ENCODE measurements at regions not wholly inside any gene's neighbourhood (a gene's known extent, or its start where the extent isn't known, plus 50 kb on each side); places are given as distances from the start of the nearest gene placed in this dataset.

- H3K14ac ChIP-seq (ENCODE audit: low read length): no peak overlapping the region
- H2BK5ac ChIP-seq (ENCODE audit: low read length): no peak overlapping the region
- no peak overlapping the region for H3K23ac ChIP-seq (ENCODE audit: low read depth, low read length, poor library complexity)
- H2BK15ac ChIP-seq (ENCODE audit: low read length): no peak overlapping the region
- DNase-seq (ENCODE audit: low spot score): no peak
- no peak overlapping the region for H2AFZ ChIP-seq (ENCODE audit: low read length)
- no peaks in the 10 kb centered on the region for H3K4me1 ChIP-seq (ENCODE audit: control insufficient read depth in 2 of 2, insufficient read depth in 1 of 2, low read depth in 1 of 2, low read length in 2 of 2)
- H4K91ac ChIP-seq (ENCODE audit: low read depth, low read length, poor library complexity): no peak overlapping the region
- H3K4ac ChIP-seq (ENCODE audit: low read length): no peak overlapping the region
- H3K27me3 ChIP-seq (ENCODE audit: control insufficient read depth in 3 of 3, insufficient read depth in 3 of 3, low read depth in 1 of 3, low read length in 3 of 3): no peaks in the 10 kb centered on the region
- H3K4me2 ChIP-seq (ENCODE audit: insufficient read depth, low read length, poor library complexity, severe bottlenecking): no peak overlapping the region
- H3K4me3 ChIP-seq (ENCODE audit: low read length in 2 of 2): no peak overlapping the region
- no CpG with 5 or more reads among the region's 2 CpGs for WGBS, 2 donors (ENCODE audit: extremely low coverage in 2 of 2, insufficient read length in 2 of 2, insufficient replicate concordance in 1 of 2)
- H4K8ac ChIP-seq (ENCODE audit: low read depth, low read length): no peak overlapping the region
- H3K79me1 ChIP-seq (ENCODE audit: low read depth, low read length): no peaks in the 10 kb centered on the region
- no peak overlapping the region for H3K18ac ChIP-seq (ENCODE audit: low read length)
- H3K9me3 ChIP-seq (replicated peaks in 1 of 2; ENCODE audit: control insufficient read depth in 2 of 2, insufficient read depth in 1 of 2, low read depth in 1 of 2, low read length in 2 of 2): peaks cover 0 to 2% of the 10 kb centered on the region in 2 donors
- no peak overlapping the region for H3K27ac ChIP-seq (replicated peaks; ENCODE audit: low read length)
- no peak overlapping the region for H2BK120ac ChIP-seq (ENCODE audit: low read depth, low read length)
- peaks cover 0 to 1% of the 10 kb centered on the region in 2 donors for H3K36me3 ChIP-seq (replicated peaks in 1 of 2; ENCODE audit: control insufficient read depth in 2 of 2, insufficient read depth in 2 of 2, low read length in 2 of 2)
- no peak overlapping the region for H2AK5ac ChIP-seq (ENCODE audit: low read depth, low read length)
- no peak overlapping the region for H2BK12ac ChIP-seq (ENCODE audit: low read length)
- H3K9ac ChIP-seq (ENCODE audit: low read depth, low read length, poor library complexity): no peak overlapping the region
Observed at GRCh38 chr3:103810167-103810566, 1375.4 kb downstream of the ZPLD1 start.

GRCh38 chr3:103813955-103814354, 1379.1 kb downstream of the ZPLD1 start:
- no peak overlapping the region for H4K91ac ChIP-seq (ENCODE audit: low read depth, low read length, poor library complexity)

GRCh38 chr3:103818398-103818797, 1383.6 kb downstream of the ZPLD1 start:
- Histone ChIP-seq H3K4me1 (ENCODE audit: control insufficient read depth in 2 of 2, insufficient read depth in 1 of 2, low read depth in 1 of 2, low read length in 2 of 2) (peaks cover 0 to 1% of the 10 kb centered on the region in 2 donors), H3K4me2 (ENCODE audit: insufficient read depth, low read length, poor library complexity, severe bottlenecking) (no peak overlapping the region), H2AFZ (ENCODE audit: low read length) (peak overlapping the region; percentile 73), H3K36me3 (replicated peaks in 1 of 2; ENCODE audit: control insufficient read depth in 2 of 2, insufficient read depth in 2 of 2, low read length in 2 of 2) (no peaks in the 10 kb centered on the region), H2AK5ac (ENCODE audit: low read depth, low read length) (no peak overlapping the region), H4K8ac (ENCODE audit: low read depth, low read length) (no peak overlapping the region), H4K91ac (ENCODE audit: low read depth, low read length, poor library complexity) (no peak overlapping the region), H3K23ac (ENCODE audit: low read depth, low read length, poor library complexity) (no peak overlapping the region), H2BK120ac (ENCODE audit: low read depth, low read length) (no peak overlapping the region), H3K9ac (ENCODE audit: low read depth, low read length, poor library complexity) (no peak overlapping the region), H3K18ac (ENCODE audit: low read length) (no peak overlapping the region), H3K4ac (ENCODE audit: low read length) (no peak overlapping the region), H2BK15ac (ENCODE audit: low read length) (no peak overlapping the region), H2BK12ac (ENCODE audit: low read length) (no peak overlapping the region), H3K14ac (ENCODE audit: low read length) (no peak overlapping the region), H3K4me3 (ENCODE audit: low read length in 2 of 2) (no peak overlapping the region), H3K27me3 (ENCODE audit: control insufficient read depth in 3 of 3, insufficient read depth in 3 of 3, low read depth in 1 of 3, low read length in 3 of 3) (no peaks in the 10 kb centered on the region), H3K9me3 (replicated peaks in 1 of 2; ENCODE audit: control insufficient read depth in 2 of 2, insufficient read depth in 1 of 2, low read depth in 1 of 2, low read length in 2 of 2) (no peaks in the 10 kb centered on the region), H2BK5ac (ENCODE audit: low read length) (no peak overlapping the region), H3K27ac (replicated peaks; ENCODE audit: low read length) (no peak overlapping the region), H3K79me1 (ENCODE audit: low read depth, low read length) (no peaks in the 10 kb centered on the region)
- DNase-seq (ENCODE audit: low spot score): no peak
- no CpG with 5 or more reads among the region's 3 CpGs for WGBS, 2 donors (ENCODE audit: extremely low coverage in 2 of 2, insufficient read length in 2 of 2, insufficient replicate concordance in 1 of 2)

More at GRCh38 chr3:103813955-103814354, 1379.1 kb downstream of the ZPLD1 start:
- no peaks in the 10 kb centered on the region for H3K27me3 ChIP-seq (ENCODE audit: control insufficient read depth in 3 of 3, insufficient read depth in 3 of 3, low read depth in 1 of 3, low read length in 3 of 3)
- H2BK15ac ChIP-seq (ENCODE audit: low read length): no peak overlapping the region
- no peak for DNase-seq (ENCODE audit: low spot score)
- H2AFZ ChIP-seq (ENCODE audit: low read length): no peak overlapping the region
- no peak overlapping the region for H3K14ac ChIP-seq (ENCODE audit: low read length)
- no peak overlapping the region for H3K4me2 ChIP-seq (ENCODE audit: insufficient read depth, low read length, poor library complexity, severe bottlenecking)
- no peaks in the 10 kb centered on the region for H3K9me3 ChIP-seq (replicated peaks in 1 of 2; ENCODE audit: control insufficient read depth in 2 of 2, insufficient read depth in 1 of 2, low read depth in 1 of 2, low read length in 2 of 2)
- no peak overlapping the region for H3K4ac ChIP-seq (ENCODE audit: low read length)
- no peak overlapping the region for H3K27ac ChIP-seq (replicated peaks; ENCODE audit: low read length)
- H3K18ac ChIP-seq (ENCODE audit: low read length): no peak overlapping the region
- no peak overlapping the region for H2BK5ac ChIP-seq (ENCODE audit: low read length)
- H3K79me1 ChIP-seq (ENCODE audit: low read depth, low read length): no peaks in the 10 kb centered on the region
- H3K36me3 ChIP-seq (replicated peaks in 1 of 2; ENCODE audit: control insufficient read depth in 2 of 2, insufficient read depth in 2 of 2, low read length in 2 of 2): no peaks in the 10 kb centered on the region
- no peak overlapping the region for H3K4me3 ChIP-seq (ENCODE audit: low read length in 2 of 2)
- no peak overlapping the region for H2BK12ac ChIP-seq (ENCODE audit: low read length)
- H3K4me1 ChIP-seq (ENCODE audit: control insufficient read depth in 2 of 2, insufficient read depth in 1 of 2, low read depth in 1 of 2, low read length in 2 of 2): no peaks in the 10 kb centered on the region
- H3K9ac ChIP-seq (ENCODE audit: low read depth, low read length, poor library complexity): no peak overlapping the region
- no peak overlapping the region for H2AK5ac ChIP-seq (ENCODE audit: low read depth, low read length)
- no peak overlapping the region for H2BK120ac ChIP-seq (ENCODE audit: low read depth, low read length)
- H3K23ac ChIP-seq (ENCODE audit: low read depth, low read length, poor library complexity): no peak overlapping the region
- H4K8ac ChIP-seq (ENCODE audit: low read depth, low read length): no peak overlapping the region
- no CpG with 5 or more reads among the region's 1 CpG for WGBS, 2 donors (ENCODE audit: extremely low coverage in 2 of 2, insufficient read length in 2 of 2, insufficient replicate concordance in 1 of 2)

DNA sequence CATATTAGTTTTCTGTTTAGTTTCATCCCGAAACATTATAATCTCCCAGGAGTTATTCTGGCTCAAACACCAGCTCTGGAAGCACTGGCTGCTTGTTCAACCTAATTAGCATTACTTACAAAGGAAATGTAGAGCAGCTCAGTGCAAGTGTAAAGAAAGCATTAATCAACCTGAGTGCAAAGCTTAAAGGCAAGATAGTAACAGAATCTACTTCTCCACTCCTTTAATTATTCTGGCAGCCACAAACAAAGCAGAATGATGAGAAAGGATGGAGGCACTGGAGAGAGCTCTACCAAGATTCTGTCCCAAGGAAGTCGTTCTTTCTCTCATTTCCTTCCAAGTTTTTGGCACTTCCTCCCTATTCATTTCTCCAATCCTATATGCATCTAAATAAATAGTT, 1384.0 kb downstream of the ZPLD1 start:
- H3K4me2 ChIP-seq (ENCODE audit: insufficient read depth, low read length, poor library complexity, severe bottlenecking): no peak overlapping the region
- H3K9me3 ChIP-seq (replicated peaks in 1 of 2; ENCODE audit: control insufficient read depth in 2 of 2, insufficient read depth in 1 of 2, low read depth in 1 of 2, low read length in 2 of 2): no peaks in the 10 kb centered on the region
- peaks cover 0 to 1% of the 10 kb centered on the region in 2 donors for H3K4me1 ChIP-seq (ENCODE audit: control insufficient read depth in 2 of 2, insufficient read depth in 1 of 2, low read depth in 1 of 2, low read length in 2 of 2)
- H3K18ac ChIP-seq (ENCODE audit: low read length): no peak overlapping the region
- DNase-seq (ENCODE audit: low spot score): peak; percentile 24
- H2BK12ac ChIP-seq (ENCODE audit: low read length): no peak overlapping the region
- no peak overlapping the region for H2AK5ac ChIP-seq (ENCODE audit: low read depth, low read length)
- no peak overlapping the region for H3K4ac ChIP-seq (ENCODE audit: low read length)
- H2BK120ac ChIP-seq (ENCODE audit: low read depth, low read length): no peak overlapping the region
- H3K36me3 ChIP-seq (replicated peaks in 1 of 2; ENCODE audit: control insufficient read depth in 2 of 2, insufficient read depth in 2 of 2, low read length in 2 of 2): no peaks in the 10 kb centered on the region
- no peak overlapping the region for H4K91ac ChIP-seq (ENCODE audit: low read depth, low read length, poor library complexity)
- no peak overlapping the region for H4K8ac ChIP-seq (ENCODE audit: low read depth, low read length)
- H3K79me1 ChIP-seq (ENCODE audit: low read depth, low read length): no peaks in the 10 kb centered on the region
- no peak overlapping the region for H3K27ac ChIP-seq (replicated peaks; ENCODE audit: low read length)
- H3K14ac ChIP-seq (ENCODE audit: low read length): no peak overlapping the region
- H3K9ac ChIP-seq (ENCODE audit: low read depth, low read length, poor library complexity): no peak overlapping the region
- no peak overlapping the region for H3K23ac ChIP-seq (ENCODE audit: low read depth, low read length, poor library complexity)
- no peak overlapping the region for H2BK15ac ChIP-seq (ENCODE audit: low read length)
- H2AFZ ChIP-seq (ENCODE audit: low read length): peak overlapping the region; percentile 73
- no CpG with 5 or more reads among the region's 2 CpGs for WGBS, 2 donors (ENCODE audit: extremely low coverage in 2 of 2, insufficient read length in 2 of 2, insufficient replicate concordance in 1 of 2)
- no peak overlapping the region for H2BK5ac ChIP-seq (ENCODE audit: low read length)
- no peak overlapping the region for H3K4me3 ChIP-seq (ENCODE audit: low read length in 2 of 2)
- no peaks in the 10 kb centered on the region for H3K27me3 ChIP-seq (ENCODE audit: control insufficient read depth in 3 of 3, insufficient read depth in 3 of 3, low read depth in 1 of 3, low read length in 3 of 3)
